ENCODE measurements at regions not wholly inside any gene's neighbourhood (a gene's known extent, or its start where the extent isn't known, plus 50 kb on each side); places are given as distances from the start of the nearest gene placed in this dataset.

GRCh38 chr10:78873413-78873812 lies 195.4 kb upstream of the ZMIZ1 start:
- DNase-seq (ENCODE audit: low spot score), result no peak
- ATAC-seq (ENCODE audit: low read depth), result no peak
- Histone ChIP-seq H3K9me3 (ENCODE audit: severe bottlenecking) (no peaks in the 10 kb centered on the region), H3K4me3 (ENCODE audit: severe bottlenecking) (no peak overlapping the region), H3K4me1 (ENCODE audit: insufficient read depth, poor library complexity, severe bottlenecking) (no peaks in the 10 kb centered on the region), H3K36me3 (ENCODE audit: low read depth) (no peaks in the 10 kb centered on the region), H3K27me3 (ENCODE audit: insufficient read depth, poor library complexity, severe bottlenecking) (no peaks in the 10 kb centered on the region), H3K27ac (ENCODE audit: poor library complexity, severe bottlenecking) (no peak overlapping the region)
- no peak for TF ChIP-seq CTCF (IDR thresholded peaks at IDR 0.05; ENCODE audit: poor library complexity, severe bottlenecking)

GRCh38 chr10:78875331-78875877 lies 193.4 kb upstream of the ZMIZ1 start:
- TF ChIP-seq CTCF (IDR thresholded peaks at IDR 0.05; ENCODE audit: poor library complexity, severe bottlenecking), result no peak
- ATAC-seq (ENCODE audit: low read depth) (no peak), DNase-seq (ENCODE audit: low spot score) (no peak)
- H3K27me3 ChIP-seq (ENCODE audit: insufficient read depth, poor library complexity, severe bottlenecking), result no peaks in the 10 kb centered on the region
- no peaks in the 10 kb centered on the region for H3K4me1 ChIP-seq (ENCODE audit: insufficient read depth, poor library complexity, severe bottlenecking)
- no peak overlapping the region for H3K27ac ChIP-seq (ENCODE audit: poor library complexity, severe bottlenecking)
- H3K9me3 ChIP-seq (ENCODE audit: severe bottlenecking), result peaks cover 9% of the 10 kb centered on the region
- no peak overlapping the region for H3K4me3 ChIP-seq (ENCODE audit: severe bottlenecking)
- H3K36me3 ChIP-seq (ENCODE audit: low read depth), result no peaks in the 10 kb centered on the region

- no peak for ATAC-seq (ENCODE audit: low read depth)
- TF ChIP-seq CTCF (IDR thresholded peaks at IDR 0.05; ENCODE audit: poor library complexity, severe bottlenecking), result no peak
- Histone ChIP-seq H3K4me3 (ENCODE audit: severe bottlenecking) (no peak overlapping the region), H3K36me3 (ENCODE audit: low read depth) (no peaks in the 10 kb centered on the region), H3K4me1 (ENCODE audit: insufficient read depth, poor library complexity, severe bottlenecking) (no peaks in the 10 kb centered on the region), H3K27ac (ENCODE audit: poor library complexity, severe bottlenecking) (no peak overlapping the region), H3K27me3 (ENCODE audit: insufficient read depth, poor library complexity, severe bottlenecking) (no peaks in the 10 kb centered on the region), H3K9me3 (ENCODE audit: severe bottlenecking) (peaks cover 9% of the 10 kb centered on the region)
- DNase-seq (ENCODE audit: low spot score), result no peak
These were observed 192.8 kb upstream of the ZMIZ1 start for GRCh38 chr10:78875932-78876331.

GRCh38 chr10:78876449-78876848 lies 192.3 kb upstream of the ZMIZ1 start:
- no peak for ATAC-seq (ENCODE audit: low read depth)

More at GRCh38 chr10:78876449-78876848, 192.3 kb upstream of the ZMIZ1 start:
- Histone ChIP-seq H3K9me3 (ENCODE audit: severe bottlenecking) (peaks cover 10% of the 10 kb centered on the region), H3K27ac (ENCODE audit: poor library complexity, severe bottlenecking) (no peak overlapping the region), H3K4me3 (ENCODE audit: severe bottlenecking) (no peak overlapping the region), H3K36me3 (ENCODE audit: low read depth) (no peaks in the 10 kb centered on the region), H3K4me1 (ENCODE audit: insufficient read depth, poor library complexity, severe bottlenecking) (no peaks in the 10 kb centered on the region), H3K27me3 (ENCODE audit: insufficient read depth, poor library complexity, severe bottlenecking) (no peaks in the 10 kb centered on the region)
- TF ChIP-seq CTCF (IDR thresholded peaks at IDR 0.05; ENCODE audit: poor library complexity, severe bottlenecking), result no peak
- DNase-seq (ENCODE audit: low spot score), result no peak
